RWPE2 (cell line): ENCODE measurements at regions not wholly inside any gene's neighbourhood (a gene's known extent, or its start where the extent isn't known, plus 50 kb on each side); places are given as distances from the start of the nearest gene placed in this dataset.
"Not testable (repeated sequence)": the region's sequence is repeated elsewhere in the genome, so short reads cannot be mapped to it uniquely, and the experiment has no call there.

Experiments used
- ATAC-seq: fragments of 200-7000 bp; cut with Tn5 transposase; 3 replicates; pipeline ENCODE4 v1.9.1; 2021; ENCODE audit warnings: low read depth
- DNase-seq: peaks from one replicate; pipeline ENCODE4 v3.0.0-alpha.2; 2020; ENCODE audit warnings: low spot score
- H3K27ac ChIP-seq: fragments of 450-650 bp; 2 replicates; pipeline ENCODE4 v1.5.1; 2017; ENCODE audit warnings: mild to moderate bottlenecking; ENCODE audit not compliant: poor library complexity, severe bottlenecking
- H3K27me3 ChIP-seq: fragments of 250-450 bp; sonication (Bioruptor Pico); 2 replicates; pipeline ENCODE4 v1.5.1; 2021; ENCODE audit warnings: mild to moderate bottlenecking, moderate library complexity; ENCODE audit not compliant: insufficient read depth, poor library complexity, severe bottlenecking
- H3K36me3 ChIP-seq: fragments of 250-450 bp; sonication (Bioruptor Pico); 2 replicates; pipeline ENCODE4 v1.5.1; 2020; ENCODE audit warnings: low read depth, mild to moderate bottlenecking, moderate library complexity
- H3K4me1 ChIP-seq: fragments of 250-450 bp; sonication (Bioruptor Pico); 2 replicates; pipeline ENCODE4 v1.5.1; 2021; ENCODE audit warnings: mild to moderate bottlenecking, moderate library complexity; ENCODE audit not compliant: insufficient read depth, poor library complexity, severe bottlenecking
- H3K4me3 ChIP-seq: fragments of 250-450 bp; sonication (Bioruptor Pico); 2 replicates; pipeline ENCODE4 v1.5.1; 2021; ENCODE audit warnings: mild to moderate bottlenecking, moderate library complexity; ENCODE audit not compliant: severe bottlenecking
- H3K9me3 ChIP-seq: fragments of 250-450 bp; sonication (Bioruptor Pico); 2 replicates; pipeline ENCODE4 v1.5.1; 2021; ENCODE audit warnings: mild to moderate bottlenecking, moderate library complexity; ENCODE audit not compliant: severe bottlenecking
- TF ChIP-seq, protein P1 (sequence below): fragments of 450-650 bp; IDR thresholded peaks from one replicate; pipeline ENCODE4 v1.5.1; 2017; ENCODE audit warnings: mild to moderate bottlenecking, moderate library complexity; ENCODE audit not compliant: poor library complexity, severe bottlenecking

DNA sequence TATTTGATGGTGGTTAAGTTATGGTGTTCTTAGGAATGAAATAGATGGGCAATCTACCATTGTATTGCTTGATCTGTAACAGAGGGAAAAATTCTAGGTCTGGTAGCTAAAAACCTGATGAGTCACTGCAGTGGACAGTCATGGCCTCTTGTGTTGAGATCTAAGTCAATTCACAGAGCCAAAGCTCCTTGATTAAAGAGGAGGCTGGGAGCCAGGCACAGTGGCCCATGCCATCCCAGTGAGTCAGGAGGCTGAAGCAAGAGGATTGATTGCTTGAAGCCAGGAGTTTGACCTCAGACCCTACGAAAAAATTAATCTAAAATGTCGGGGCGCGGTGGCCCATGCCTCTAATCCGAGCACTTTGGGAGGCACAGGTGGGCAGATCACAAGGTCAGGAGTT is 67.1 kb upstream of the KPNA3 start:
- peak overlapping the region; percentile 99 for H3K27ac ChIP-seq
- DNase-seq: peak; percentile 68

DNA sequence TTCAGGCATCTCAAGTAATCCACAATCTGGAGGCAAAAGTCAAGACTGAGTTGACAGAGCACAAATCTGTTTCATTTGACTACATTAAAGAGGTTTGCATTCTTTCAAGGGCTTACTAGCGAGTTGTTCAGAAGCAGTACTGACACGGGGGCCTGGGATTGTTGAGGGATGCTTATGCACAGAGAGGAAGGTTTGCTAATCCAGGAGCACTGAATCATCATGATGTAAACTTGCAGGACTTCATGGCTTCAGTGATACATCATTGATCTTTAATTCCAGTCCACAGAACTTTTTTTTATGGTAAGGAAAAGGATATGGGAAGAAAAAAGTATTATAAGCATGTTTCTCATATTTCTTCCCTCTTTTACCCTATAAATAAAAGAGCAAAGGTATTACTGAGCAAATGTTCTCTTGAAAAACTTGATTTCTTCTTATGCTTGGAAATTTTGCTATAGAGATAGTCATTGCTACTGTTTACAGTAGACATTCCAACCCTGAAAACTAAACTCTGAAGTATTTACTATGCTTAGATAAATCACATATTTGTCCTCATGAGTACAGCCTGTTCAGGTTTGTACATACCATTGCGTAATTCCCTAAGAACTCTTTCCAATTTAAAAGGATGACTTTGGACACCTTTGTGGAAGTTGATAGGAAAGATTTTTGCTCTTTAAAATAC is 65.8 kb upstream of the KPNA3 start:
- Histone ChIP-seq H3K4me3 (no peak overlapping the region), H3K27ac (peak overlapping the region; percentile 99)
- DNase-seq: peak; percentile 80

More for the DNA sequence above, 67.1 kb upstream of the KPNA3 start:
- Histone ChIP-seq H3K36me3 (no peaks in the 10 kb centered on the region), H3K27me3 (no peaks in the 10 kb centered on the region), H3K4me3 (no peak overlapping the region), H3K4me1 (peaks cover 30% of the 10 kb centered on the region), H3K9me3 (no peaks in the 10 kb centered on the region)
- TF ChIP-seq, protein P1, sequence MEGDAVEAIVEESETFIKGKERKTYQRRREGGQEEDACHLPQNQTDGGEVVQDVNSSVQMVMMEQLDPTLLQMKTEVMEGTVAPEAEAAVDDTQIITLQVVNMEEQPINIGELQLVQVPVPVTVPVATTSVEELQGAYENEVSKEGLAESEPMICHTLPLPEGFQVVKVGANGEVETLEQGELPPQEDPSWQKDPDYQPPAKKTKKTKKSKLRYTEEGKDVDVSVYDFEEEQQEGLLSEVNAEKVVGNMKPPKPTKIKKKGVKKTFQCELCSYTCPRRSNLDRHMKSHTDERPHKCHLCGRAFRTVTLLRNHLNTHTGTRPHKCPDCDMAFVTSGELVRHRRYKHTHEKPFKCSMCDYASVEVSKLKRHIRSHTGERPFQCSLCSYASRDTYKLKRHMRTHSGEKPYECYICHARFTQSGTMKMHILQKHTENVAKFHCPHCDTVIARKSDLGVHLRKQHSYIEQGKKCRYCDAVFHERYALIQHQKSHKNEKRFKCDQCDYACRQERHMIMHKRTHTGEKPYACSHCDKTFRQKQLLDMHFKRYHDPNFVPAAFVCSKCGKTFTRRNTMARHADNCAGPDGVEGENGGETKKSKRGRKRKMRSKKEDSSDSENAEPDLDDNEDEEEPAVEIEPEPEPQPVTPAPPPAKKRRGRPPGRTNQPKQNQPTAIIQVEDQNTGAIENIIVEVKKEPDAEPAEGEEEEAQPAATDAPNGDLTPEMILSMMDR: no peak
- peak; percentile 76 for ATAC-seq

DNA sequence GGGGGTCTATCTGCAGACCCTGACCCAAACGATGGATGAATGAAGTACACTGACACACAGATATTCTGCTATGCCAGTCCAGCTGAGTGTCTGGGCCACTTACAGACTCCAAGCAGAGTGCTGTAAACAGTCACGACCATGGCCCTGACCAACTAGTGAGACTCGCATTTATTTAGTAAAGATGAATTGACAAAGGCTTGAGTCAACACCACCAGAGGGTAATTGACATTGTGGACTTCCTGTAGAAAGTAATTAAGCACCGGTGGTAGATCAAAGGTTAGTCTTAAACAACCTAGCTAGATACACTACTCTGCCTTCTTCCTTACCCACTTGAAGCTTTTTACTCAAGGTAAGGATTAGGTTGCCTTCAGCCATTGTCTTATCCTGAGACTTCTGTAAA is 63.4 kb upstream of the KPNA3 start:
- no peak for DNase-seq
- Histone ChIP-seq H3K36me3 (no peaks in the 10 kb centered on the region), H3K27me3 (no peaks in the 10 kb centered on the region), H3K4me3 (no peak overlapping the region), H3K9me3 (peaks cover 2% of the 10 kb centered on the region), H3K27ac (peak overlapping the region; percentile 99), H3K4me1 (peaks cover 30% of the 10 kb centered on the region)
- TF ChIP-seq, protein P1: no peak
- no peak for ATAC-seq

More for the DNA sequence above, 65.8 kb upstream of the KPNA3 start:
- no peaks in the 10 kb centered on the region for H3K27me3 ChIP-seq
- H3K36me3 ChIP-seq: no peaks in the 10 kb centered on the region
- ATAC-seq: peak; percentile 92
- H3K4me1 ChIP-seq: peaks cover 30% of the 10 kb centered on the region
- TF ChIP-seq, protein P1: no peak
- H3K9me3 ChIP-seq: no peaks in the 10 kb centered on the region

DNA sequence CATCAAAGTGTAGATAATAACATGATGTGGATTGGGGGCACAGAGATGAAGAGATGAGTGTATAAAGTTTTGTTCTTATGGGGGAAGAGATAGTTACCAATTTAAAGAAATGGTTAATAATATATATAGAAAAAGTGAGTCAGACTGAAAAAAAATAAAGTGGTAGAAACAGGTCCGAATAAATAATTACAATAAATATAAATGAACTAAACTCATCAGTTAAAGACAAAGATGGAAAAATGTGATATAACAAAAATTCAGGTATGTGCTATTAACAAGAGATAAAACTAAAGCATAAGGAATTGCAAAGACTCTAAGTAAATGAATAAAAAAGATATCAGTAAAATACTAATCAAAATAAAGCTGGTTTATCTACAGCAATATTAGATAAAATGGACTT is 61.1 kb upstream of the KPNA3 start:
- Histone ChIP-seq H3K9me3 (peaks cover 2% of the 10 kb centered on the region), H3K36me3 (no peaks in the 10 kb centered on the region), H3K4me3 (no peak overlapping the region), H3K27me3 (no peaks in the 10 kb centered on the region), H3K27ac (no peak overlapping the region), H3K4me1 (peaks cover 16% of the 10 kb centered on the region)
- TF ChIP-seq, protein P1: no peak
- ATAC-seq (no peak), DNase-seq (no peak)

DNA sequence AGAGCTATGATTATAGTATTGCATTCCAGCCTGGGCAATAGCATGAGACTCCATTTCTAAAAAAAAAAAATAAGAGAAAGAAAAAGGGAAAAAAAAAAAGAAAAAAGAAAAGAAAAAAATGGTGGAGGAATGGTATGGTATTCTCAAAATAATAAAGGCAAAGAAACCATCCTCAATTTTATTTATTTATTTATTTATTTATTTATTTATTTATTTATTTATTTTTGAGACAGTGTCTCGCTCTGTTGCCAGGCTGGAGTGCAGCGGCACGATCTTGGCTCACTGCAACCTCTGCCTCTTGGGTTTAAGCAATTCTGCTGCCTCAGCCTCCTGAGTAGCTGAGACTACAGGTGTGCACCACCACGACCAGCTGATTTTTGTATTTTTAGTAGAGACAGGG is 60.0 kb upstream of the KPNA3 start:
- H3K4me3 ChIP-seq, H3K9me3 ChIP-seq, H3K4me1 ChIP-seq, DNase-seq, ATAC-seq, H3K36me3 ChIP-seq, H3K27me3 ChIP-seq, H3K27ac ChIP-seq: not testable (repeated sequence)
